Stimulated activated naive CD8-positive, alpha-beta T cell treated with anti-CD3 and anti-CD28 coated beads, Interleukin-15, amount 100 ng/mL, for 72 hours (primary cell): ENCODE measurements at regions not wholly inside any gene's neighbourhood (a gene's known extent, or its start where the extent isn't known, plus 50 kb on each side); places are given as distances from the start of the nearest gene placed in this dataset.
"Not testable (repeated sequence)": the region's sequence is repeated elsewhere in the genome, so short reads cannot be mapped to it uniquely, and the experiment has no call there.

Experiments used
- ATAC-seq: fragments of 150-1000 bp; cut with Tn5 transposase; 2 replicates; pipeline ENCODE4 v1.10.0; 2021; ENCODE audit warnings: mild to moderate bottlenecking, moderate library complexity
- DNase-seq, 2 donors: peaks; one replicate each; pipeline ENCODE4 v3.0.0; 2021 to 2022
- H3K27ac Mint-ChIP-seq, 2 donors: one replicate each; pipeline ENCODE4 v1.8.0; 2022; ENCODE audit warnings: mild to moderate bottlenecking in 2 of 2, mixed read lengths in 2 of 2, moderate library complexity in 2 of 2
- H3K27me3 Mint-ChIP-seq: one replicate; pipeline ENCODE4 v1.8.0; 2022; ENCODE audit warnings: mixed read lengths
- H3K4me1 Mint-ChIP-seq: one replicate; pipeline ENCODE4 v1.8.0; 2022; ENCODE audit warnings: mild to moderate bottlenecking, mixed read lengths
- H3K4me3 Mint-ChIP-seq, 2 donors: one replicate each; pipeline ENCODE4 v1.8.0; 2022; ENCODE audit warnings: mild to moderate bottlenecking in 2 of 2, mixed read lengths in 2 of 2, moderate library complexity in 1 of 2
- H3K9me3 Mint-ChIP-seq, 2 donors: one replicate each; pipeline ENCODE4 v1.8.0; 2022; ENCODE audit warnings: mixed read lengths in 2 of 2

- peaks cover 26% of the 10 kb centered on the region for H3K27me3 Mint-ChIP-seq
- no peak overlapping the region for H3K27ac Mint-ChIP-seq
- H3K4me3 Mint-ChIP-seq, result no peak overlapping the region
- H3K4me1 Mint-ChIP-seq, result no peaks in the 10 kb centered on the region
- no peak for ATAC-seq
- no peak for DNase-seq
- H3K9me3 Mint-ChIP-seq, result no peaks in the 10 kb centered on the region
Measured at GRCh38 chr4:18166925-18167324, 145.4 kb upstream of the LCORL start.

DNA sequence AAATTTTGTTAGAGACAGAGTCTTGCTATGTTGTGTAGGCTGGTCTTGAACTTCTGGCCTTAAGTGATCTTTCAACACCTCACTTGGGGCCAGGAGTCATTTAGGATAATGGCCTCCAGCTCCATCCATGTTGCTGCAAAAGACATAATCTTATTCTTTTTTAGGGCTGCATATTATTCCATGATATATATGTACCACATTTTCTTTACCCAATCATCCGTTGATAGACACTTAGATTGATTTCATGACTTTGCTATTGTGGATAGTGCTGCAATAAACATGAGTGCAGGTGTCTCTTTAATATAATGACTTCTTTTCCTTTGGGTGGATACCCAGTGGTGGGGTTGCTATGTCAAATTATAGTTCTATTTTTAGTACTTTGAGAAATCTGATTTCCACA lies 140.9 kb upstream of the LCORL start:
- DNase-seq (no peak), ATAC-seq (no peak)
- Mint-ChIP-seq H3K4me1 (no peaks in the 10 kb centered on the region), H3K27ac (no peak overlapping the region), H3K4me3 (no peak overlapping the region), H3K27me3 (peaks cover 17% of the 10 kb centered on the region), H3K9me3 (peaks cover 0 to 8% of the 10 kb centered on the region in 2 donors)

GRCh38 chr4:18159117-18159912 lies 137.8 kb upstream of the LCORL start:
- not testable (repeated sequence) for H3K9me3 Mint-ChIP-seq, ATAC-seq, DNase-seq, H3K4me1 Mint-ChIP-seq, H3K27ac Mint-ChIP-seq, H3K4me3 Mint-ChIP-seq, H3K27me3 Mint-ChIP-seq

GRCh38 chr4:18155067-18156041 lies 133.8 kb upstream of the LCORL start:
- no peak for ATAC-seq
- no peak for DNase-seq
- Mint-ChIP-seq H3K4me3 (no peak overlapping the region), H3K27me3 (peaks cover 8% of the 10 kb centered on the region), H3K4me1 (no peaks in the 10 kb centered on the region), H3K27ac (no peak overlapping the region), H3K9me3 (peaks cover 0 to 8% of the 10 kb centered on the region in 2 donors)

- no peaks in the 10 kb centered on the region for H3K9me3 Mint-ChIP-seq
- DNase-seq, result no peak
- H3K4me3 Mint-ChIP-seq, result no peak overlapping the region
- H3K27me3 Mint-ChIP-seq, result peaks cover 17% of the 10 kb centered on the region
- no peak for ATAC-seq
- no peak overlapping the region for H3K27ac Mint-ChIP-seq
- no peaks in the 10 kb centered on the region for H3K4me1 Mint-ChIP-seq
Measured at GRCh38 chr4:18138076-18138665, 116.6 kb upstream of the LCORL start.

DNA sequence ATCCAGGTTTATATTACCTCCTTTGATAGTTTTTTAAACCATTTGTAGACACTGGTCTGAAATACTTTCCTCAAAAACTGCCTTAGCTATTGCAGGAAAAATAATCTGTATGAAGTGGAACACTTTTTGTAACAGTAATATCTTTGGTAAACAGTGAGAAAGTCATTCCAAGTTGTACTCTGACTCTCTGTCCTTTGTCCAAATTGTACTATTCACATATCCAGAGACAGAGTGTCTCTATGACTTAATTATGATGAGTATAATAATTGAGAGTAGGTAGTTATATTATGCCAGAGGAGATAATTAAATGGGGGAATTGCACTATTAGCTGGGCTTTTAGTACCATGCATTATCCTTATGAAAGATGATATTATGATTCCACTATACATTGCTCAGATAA lies 112.6 kb upstream of the LCORL start:
- ATAC-seq (no peak), DNase-seq (no peak)
- Mint-ChIP-seq H3K27ac (no peak overlapping the region), H3K27me3 (peaks cover 25% of the 10 kb centered on the region), H3K9me3 (no peaks in the 10 kb centered on the region), H3K4me3 (no peak overlapping the region), H3K4me1 (no peaks in the 10 kb centered on the region)

GRCh38 chr4:18130256-18130655 lies 108.7 kb upstream of the LCORL start:
- Mint-ChIP-seq H3K27me3 (peaks cover 25% of the 10 kb centered on the region), H3K4me3 (no peak overlapping the region), H3K9me3 (no peaks in the 10 kb centered on the region), H3K27ac (no peak overlapping the region), H3K4me1 (no peaks in the 10 kb centered on the region)
- DNase-seq (no peak), ATAC-seq (no peak)

- H3K9me3 Mint-ChIP-seq, result no peaks in the 10 kb centered on the region
- ATAC-seq (no peak), DNase-seq (no peak)
- H3K27ac Mint-ChIP-seq, result no peak overlapping the region
- H3K4me1 Mint-ChIP-seq, result no peaks in the 10 kb centered on the region
- no peak overlapping the region for H3K4me3 Mint-ChIP-seq
- peaks cover 10% of the 10 kb centered on the region for H3K27me3 Mint-ChIP-seq
Measured at GRCh38 chr4:18128241-18128640, 106.7 kb upstream of the LCORL start.

GRCh38 chr4:18127030-18127429 lies 105.5 kb upstream of the LCORL start:
- DNase-seq (no peak), ATAC-seq (no peak)
- H3K27ac Mint-ChIP-seq, result no peak overlapping the region
- H3K27me3 Mint-ChIP-seq, result peaks cover 6% of the 10 kb centered on the region
- H3K4me1 Mint-ChIP-seq, result no peaks in the 10 kb centered on the region
- no peak overlapping the region for H3K4me3 Mint-ChIP-seq
- H3K9me3 Mint-ChIP-seq, result no peaks in the 10 kb centered on the region

- Mint-ChIP-seq H3K27ac (peak overlapping the region in 1 of 2 donors; percentile 14), H3K9me3 (no peaks in the 10 kb centered on the region), H3K27me3 (no peaks in the 10 kb centered on the region), H3K4me1 (no peaks in the 10 kb centered on the region), H3K4me3 (no peak overlapping the region)
- DNase-seq (no peak), ATAC-seq (no peak)
Measured at GRCh38 chr4:18113710-18114331, 92.3 kb upstream of the LCORL start.

- Mint-ChIP-seq H3K9me3 (no peaks in the 10 kb centered on the region), H3K4me3 (no peak overlapping the region), H3K27me3 (peaks cover 12% of the 10 kb centered on the region), H3K27ac (no peak overlapping the region), H3K4me1 (no peaks in the 10 kb centered on the region)
- DNase-seq (no peak), ATAC-seq (no peak)
Measured at GRCh38 chr4:18111081-18111480, 89.5 kb upstream of the LCORL start.

GRCh38 chr4:18110099-18110498 lies 88.5 kb upstream of the LCORL start:
- H3K4me1 Mint-ChIP-seq, result no peaks in the 10 kb centered on the region
- no peak for ATAC-seq

GRCh38 chr4:18109676-18110075 lies 88.1 kb upstream of the LCORL start:
- H3K27me3 Mint-ChIP-seq, result peaks cover 12% of the 10 kb centered on the region
- no peak overlapping the region for H3K4me3 Mint-ChIP-seq
- H3K9me3 Mint-ChIP-seq, result no peaks in the 10 kb centered on the region
- ATAC-seq (no peak), DNase-seq (no peak)
- H3K4me1 Mint-ChIP-seq, result no peaks in the 10 kb centered on the region
- H3K27ac Mint-ChIP-seq, result no peak overlapping the region

More at GRCh38 chr4:18110099-18110498, 88.5 kb upstream of the LCORL start:
- DNase-seq, result no peak
- Mint-ChIP-seq H3K27ac (no peak overlapping the region), H3K27me3 (peaks cover 12% of the 10 kb centered on the region), H3K9me3 (no peaks in the 10 kb centered on the region), H3K4me3 (no peak overlapping the region)

- not testable (repeated sequence) for H3K4me3 Mint-ChIP-seq, H3K27ac Mint-ChIP-seq, ATAC-seq, H3K4me1 Mint-ChIP-seq, DNase-seq, H3K9me3 Mint-ChIP-seq
- H3K27me3 Mint-ChIP-seq, result peaks cover 12% of the 10 kb centered on the region
Measured at GRCh38 chr4:18107848-18108528, 86.4 kb upstream of the LCORL start.

GRCh38 chr4:18106620-18107019 lies 85.1 kb upstream of the LCORL start:
- DNase-seq (no peak), ATAC-seq (no peak)
- H3K4me3 Mint-ChIP-seq, result no peak overlapping the region
- H3K27me3 Mint-ChIP-seq, result peaks cover 12% of the 10 kb centered on the region
- peak overlapping the region in 1 of 2 donors; percentile 36 for H3K27ac Mint-ChIP-seq
- no peaks in the 10 kb centered on the region for H3K9me3 Mint-ChIP-seq
- no peaks in the 10 kb centered on the region for H3K4me1 Mint-ChIP-seq
